DND-41 (cell line): ENCODE measurements at regions not wholly inside any gene's neighbourhood (a gene's known extent, or its start where the extent isn't known, plus 50 kb on each side); places are given as distances from the start of the nearest gene placed in this dataset.

ENCODE experiments used
- EZH2 ChIP-seq: IDR thresholded peaks from 3 replicates; pipeline ENCODE4 v1.6.1; 2012; ENCODE audit warnings: borderline replicate concordance, low read depth, mild to moderate bottlenecking, moderate library complexity, low read length, inconsistent platforms; ENCODE audit not compliant: severe bottlenecking
- TF ChIP-seq, protein P1 (sequence below): IDR thresholded peaks from 2 replicates; pipeline ENCODE4 v1.5.1; 2012; ENCODE audit warnings: borderline replicate concordance, low read length, moderate library complexity, mild to moderate bottlenecking; ENCODE audit not compliant: poor library complexity, severe bottlenecking; ENCODE audit errors: extremely low read depth

DNA sequence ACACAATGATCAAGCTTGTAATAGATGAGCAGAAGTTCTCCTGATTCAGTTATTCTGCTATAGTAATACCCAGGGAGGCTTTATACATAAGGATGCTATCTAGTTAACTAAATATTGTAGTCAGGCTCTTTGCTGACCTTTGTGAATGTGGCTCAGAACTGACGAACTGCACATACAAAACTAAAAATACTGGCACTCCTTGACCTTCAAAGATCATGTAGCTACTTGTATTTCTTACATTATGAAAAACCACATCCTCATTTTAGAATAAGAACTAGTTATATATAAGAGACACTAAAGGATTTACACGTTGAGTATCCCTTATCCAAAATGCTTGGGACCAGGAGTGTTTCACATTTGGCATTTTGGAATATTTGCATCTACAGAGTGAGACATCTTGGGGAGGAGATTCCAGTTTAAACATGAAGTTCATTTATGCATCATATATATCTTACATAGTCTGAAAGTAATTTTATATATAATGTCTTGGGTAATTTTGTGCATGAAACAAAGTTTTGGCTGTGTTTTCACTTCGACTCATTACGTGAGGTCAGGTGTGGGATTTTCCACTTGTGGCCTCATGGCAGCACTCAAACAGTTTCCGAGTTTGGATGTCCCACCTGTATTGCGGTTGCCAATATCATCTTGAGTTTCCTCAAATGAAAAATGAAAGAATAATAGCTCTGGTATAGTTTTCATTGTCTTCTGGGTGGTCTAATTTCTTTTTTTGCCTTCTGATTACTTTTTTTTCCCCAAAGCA lies 58.4 kb upstream of the FBXL7 start:
- TF ChIP-seq, protein P1, sequence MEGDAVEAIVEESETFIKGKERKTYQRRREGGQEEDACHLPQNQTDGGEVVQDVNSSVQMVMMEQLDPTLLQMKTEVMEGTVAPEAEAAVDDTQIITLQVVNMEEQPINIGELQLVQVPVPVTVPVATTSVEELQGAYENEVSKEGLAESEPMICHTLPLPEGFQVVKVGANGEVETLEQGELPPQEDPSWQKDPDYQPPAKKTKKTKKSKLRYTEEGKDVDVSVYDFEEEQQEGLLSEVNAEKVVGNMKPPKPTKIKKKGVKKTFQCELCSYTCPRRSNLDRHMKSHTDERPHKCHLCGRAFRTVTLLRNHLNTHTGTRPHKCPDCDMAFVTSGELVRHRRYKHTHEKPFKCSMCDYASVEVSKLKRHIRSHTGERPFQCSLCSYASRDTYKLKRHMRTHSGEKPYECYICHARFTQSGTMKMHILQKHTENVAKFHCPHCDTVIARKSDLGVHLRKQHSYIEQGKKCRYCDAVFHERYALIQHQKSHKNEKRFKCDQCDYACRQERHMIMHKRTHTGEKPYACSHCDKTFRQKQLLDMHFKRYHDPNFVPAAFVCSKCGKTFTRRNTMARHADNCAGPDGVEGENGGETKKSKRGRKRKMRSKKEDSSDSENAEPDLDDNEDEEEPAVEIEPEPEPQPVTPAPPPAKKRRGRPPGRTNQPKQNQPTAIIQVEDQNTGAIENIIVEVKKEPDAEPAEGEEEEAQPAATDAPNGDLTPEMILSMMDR: no peak
- TF ChIP-seq EZH2: no peak
